Brain microvascular endothelial cell (primary cell): ENCODE measurements at regions not wholly inside any gene's neighbourhood (a gene's known extent, or its start where the extent isn't known, plus 50 kb on each side); places are given as distances from the start of the nearest gene placed in this dataset.

Source experiments
- DNase-seq: peaks from one replicate; pipeline ENCODE4 v3.0.0-alpha.2; 2020
- H3K27ac ChIP-seq: fragments of 250-450 bp; sonication (Bioruptor Pico); 2 replicates; pipeline ENCODE4 v1.5.1; 2020; ENCODE audit warnings: mild to moderate bottlenecking, moderate library complexity
- H3K27me3 ChIP-seq: fragments of 250-450 bp; sonication (Bioruptor Pico); replicated peaks from 2 replicates; pipeline ENCODE4 v1.5.1; 2020; ENCODE audit warnings: mild to moderate bottlenecking
- H3K36me3 ChIP-seq: fragments of 250-450 bp; sonication (Bioruptor Pico); replicated peaks from 2 replicates; pipeline ENCODE4 v1.5.1; 2020; ENCODE audit warnings: mild to moderate bottlenecking
- H3K4me3 ChIP-seq: 2 replicates; pipeline ENCODE4 v1.5.1; 2011; ENCODE audit warnings: low read depth, mild to moderate bottlenecking, control low read depth, low read length, moderate library complexity
- CTCF ChIP-seq: IDR thresholded peaks from 2 replicates; pipeline ENCODE4 v1.5.1; 2011; ENCODE audit warnings: low read depth, mild to moderate bottlenecking, moderate library complexity, low read length, control low read depth, inconsistent platforms; ENCODE audit errors: missing control alignments
- in situ Hi-C: cut with HindIII; loops from 2 replicates; pipeline ENCODE4 v1.10.0; 2017; ENCODE audit warnings: low sequenced_read_pairs, low pct_ligation_motif_present

- H3K4me3 ChIP-seq = no peak overlapping the region
- H3K27ac ChIP-seq = no peak overlapping the region
- in situ Hi-C loops = no loop called here
- H3K27me3 ChIP-seq = no peaks in the 10 kb centered on the region
- TF ChIP-seq CTCF = no peak
- DNase-seq = no peak
- no peaks in the 10 kb centered on the region for H3K36me3 ChIP-seq
Measured at GRCh38 chr6:19524366-19525186, 312.6 kb upstream of the ID4 start.

DNA sequence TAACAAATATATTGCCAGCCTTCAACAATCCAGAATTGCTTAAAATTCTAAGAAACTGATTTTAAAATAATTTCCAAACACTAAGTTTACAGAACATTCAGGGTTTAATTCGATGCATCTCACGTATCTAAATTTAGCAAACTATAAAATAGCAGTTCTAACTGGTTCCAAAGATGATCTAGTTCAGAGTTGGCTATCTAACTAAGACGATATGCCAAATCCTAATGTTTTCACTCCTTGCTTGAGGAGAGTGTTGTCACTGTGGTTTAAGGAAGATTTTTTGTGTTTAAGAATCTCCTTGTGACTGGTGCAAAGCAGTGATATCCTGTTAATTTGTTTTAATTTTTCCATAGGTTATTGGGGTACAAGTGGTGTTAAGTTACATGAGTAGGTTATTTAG, 311.5 kb upstream of the ID4 start:
- no peak for DNase-seq
- Histone ChIP-seq H3K27me3 (no peaks in the 10 kb centered on the region), H3K27ac (no peak overlapping the region), H3K36me3 (no peaks in the 10 kb centered on the region), H3K4me3 (no peak overlapping the region)
- no peak for TF ChIP-seq CTCF
- in situ Hi-C loops = no loop called here

- no peak overlapping the region for H3K27ac ChIP-seq
- in situ Hi-C loops = no loop called here
- H3K4me3 ChIP-seq = no peak overlapping the region
- no peaks in the 10 kb centered on the region for H3K36me3 ChIP-seq
- no peak for TF ChIP-seq CTCF
- H3K27me3 ChIP-seq = no peaks in the 10 kb centered on the region
- DNase-seq = no peak
Measured at GRCh38 chr6:19530188-19530587, 307.0 kb upstream of the ID4 start.

DNA sequence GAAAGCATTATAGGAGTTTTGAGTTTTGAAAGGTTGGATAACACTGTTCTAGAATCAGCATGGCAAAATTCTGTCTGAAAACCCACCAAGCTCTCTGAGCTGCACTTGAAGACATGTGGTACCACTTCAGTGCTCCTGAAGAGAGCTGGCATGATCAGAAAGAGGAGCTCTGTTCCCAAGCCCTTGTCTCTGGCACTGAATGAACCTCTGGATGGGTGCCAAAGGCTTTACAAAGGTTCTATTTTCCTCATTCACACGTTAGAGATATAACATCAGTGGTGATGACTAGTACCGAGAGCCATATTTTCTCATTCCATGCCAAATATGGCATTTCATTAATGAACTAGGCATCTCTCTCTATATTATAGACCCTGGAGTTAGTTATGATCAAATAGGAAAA, 301.8 kb upstream of the ID4 start:
- H3K27ac ChIP-seq = no peak overlapping the region
- no peak overlapping the region for H3K4me3 ChIP-seq
- in situ Hi-C loops = no loop called here
- no peak for DNase-seq
- no peak for TF ChIP-seq CTCF
- H3K27me3 ChIP-seq = no peaks in the 10 kb centered on the region
- H3K36me3 ChIP-seq = no peaks in the 10 kb centered on the region

GRCh38 chr6:19536838-19537237, 300.3 kb upstream of the ID4 start:
- in situ Hi-C loops = no loop called here
- no peak for TF ChIP-seq CTCF
- no peak for DNase-seq
- no peak overlapping the region for H3K27ac ChIP-seq
- H3K27me3 ChIP-seq = no peaks in the 10 kb centered on the region
- no peak overlapping the region for H3K4me3 ChIP-seq
- no peaks in the 10 kb centered on the region for H3K36me3 ChIP-seq

DNA sequence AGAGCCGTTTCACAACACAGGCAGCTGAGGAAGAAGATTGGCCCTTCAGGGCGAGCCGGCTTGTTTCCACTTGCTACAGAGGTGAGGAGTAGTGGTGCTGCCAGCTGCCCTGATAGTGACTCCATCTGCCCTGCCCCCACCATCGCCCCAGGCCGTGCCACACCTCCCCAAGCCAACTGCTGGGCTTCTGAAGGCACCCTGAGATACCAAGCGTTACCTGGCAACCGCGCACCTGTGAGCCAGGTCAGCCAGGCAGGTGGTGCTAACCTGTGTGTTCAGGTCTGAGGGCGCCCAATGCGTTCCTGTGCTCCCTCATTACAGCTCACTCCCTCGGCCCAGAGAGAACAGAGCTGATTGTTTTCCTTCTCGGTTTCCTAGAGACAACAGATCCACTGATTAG, 299.1 kb upstream of the ID4 start:
- in situ Hi-C loops = no loop called here
- H3K27ac ChIP-seq = no peak overlapping the region
- no peak for TF ChIP-seq CTCF
- H3K4me3 ChIP-seq = no peak overlapping the region
- no peak for DNase-seq
- H3K27me3 ChIP-seq = no peaks in the 10 kb centered on the region
- H3K36me3 ChIP-seq = no peaks in the 10 kb centered on the region
